ENCODE measurements at regions not wholly inside any gene's neighbourhood (a gene's known extent, or its start where the extent isn't known, plus 50 kb on each side); places are given as distances from the start of the nearest gene placed in this dataset.

GRCh38 chr2:189370719-189371118 is 70.6 kb upstream of the WDR75 start:
- no peaks in the 10 kb centered on the region for H3K4me1 ChIP-seq (ENCODE audit: control insufficient read depth in 2 of 2, insufficient read depth in 2 of 2, low read length in 1 of 2)
- H3K9me3 ChIP-seq (ENCODE audit: control insufficient read depth in 2 of 2, insufficient read depth in 1 of 2, low read depth in 1 of 2, low read length in 1 of 2) = no peaks in the 10 kb centered on the region
- WGBS, 2 donors = 61 to 72% methylated on average over 3 of the region's 3 CpGs
- no peak overlapping the region for H3K4me3 ChIP-seq (ENCODE audit: low read depth in 1 of 2, low read length in 2 of 2)
- no peak overlapping the region for H3K27ac ChIP-seq (ENCODE audit: low read depth in 2 of 2, low read length in 1 of 2)
- H3K36me3 ChIP-seq (ENCODE audit: control insufficient read depth in 2 of 2, insufficient read depth in 2 of 2, low read length in 1 of 2) = no peaks in the 10 kb centered on the region
- H3K27me3 ChIP-seq (ENCODE audit: control insufficient read depth in 1 of 2, insufficient read depth in 2 of 2, low read length in 2 of 2) = no peaks in the 10 kb centered on the region

GRCh38 chr2:189372688-189373257 is 68.5 kb upstream of the WDR75 start:
- no peak overlapping the region for H3K4me3 ChIP-seq (ENCODE audit: low read depth in 1 of 2, low read length in 2 of 2)
- WGBS, 2 donors = 34 to 59% methylated on average over 1 of the region's 1 CpG
- H3K9me3 ChIP-seq (ENCODE audit: control insufficient read depth in 2 of 2, insufficient read depth in 1 of 2, low read depth in 1 of 2, low read length in 1 of 2) = no peaks in the 10 kb centered on the region
- no peaks in the 10 kb centered on the region for H3K36me3 ChIP-seq (ENCODE audit: control insufficient read depth in 2 of 2, insufficient read depth in 2 of 2, low read length in 1 of 2)
- H3K4me1 ChIP-seq (ENCODE audit: control insufficient read depth in 2 of 2, insufficient read depth in 2 of 2, low read length in 1 of 2) = no peaks in the 10 kb centered on the region
- no peak overlapping the region for H3K27ac ChIP-seq (ENCODE audit: low read depth in 2 of 2, low read length in 1 of 2)
- H3K27me3 ChIP-seq (ENCODE audit: control insufficient read depth in 1 of 2, insufficient read depth in 2 of 2, low read length in 2 of 2) = no peaks in the 10 kb centered on the region

GRCh38 chr2:189374481-189374880 is 66.8 kb upstream of the WDR75 start:
- Histone ChIP-seq H3K27me3 (ENCODE audit: control insufficient read depth in 1 of 2, insufficient read depth in 2 of 2, low read length in 2 of 2) (no peaks in the 10 kb centered on the region), H3K4me3 (ENCODE audit: low read depth in 1 of 2, low read length in 2 of 2) (no peak overlapping the region), H3K36me3 (ENCODE audit: control insufficient read depth in 2 of 2, insufficient read depth in 2 of 2, low read length in 1 of 2) (no peaks in the 10 kb centered on the region), H3K4me1 (ENCODE audit: control insufficient read depth in 2 of 2, insufficient read depth in 2 of 2, low read length in 1 of 2) (no peaks in the 10 kb centered on the region), H3K27ac (ENCODE audit: low read depth in 2 of 2, low read length in 1 of 2) (no peak overlapping the region), H3K9me3 (ENCODE audit: control insufficient read depth in 2 of 2, insufficient read depth in 1 of 2, low read depth in 1 of 2, low read length in 1 of 2) (no peaks in the 10 kb centered on the region)

- Histone ChIP-seq H3K4me3 (ENCODE audit: low read depth in 1 of 2, low read length in 2 of 2) (no peak overlapping the region), H3K36me3 (ENCODE audit: control insufficient read depth in 2 of 2, insufficient read depth in 2 of 2, low read length in 1 of 2) (no peaks in the 10 kb centered on the region), H3K4me1 (ENCODE audit: control insufficient read depth in 2 of 2, insufficient read depth in 2 of 2, low read length in 1 of 2) (no peaks in the 10 kb centered on the region), H3K27me3 (ENCODE audit: control insufficient read depth in 1 of 2, insufficient read depth in 2 of 2, low read length in 2 of 2) (no peaks in the 10 kb centered on the region), H3K9me3 (ENCODE audit: control insufficient read depth in 2 of 2, insufficient read depth in 1 of 2, low read depth in 1 of 2, low read length in 1 of 2) (no peaks in the 10 kb centered on the region), H3K27ac (ENCODE audit: low read depth in 2 of 2, low read length in 1 of 2) (no peak overlapping the region)
These were observed 65.4 kb upstream of the WDR75 start for GRCh38 chr2:189375842-189376241.

- Histone ChIP-seq H3K36me3 (ENCODE audit: control insufficient read depth in 2 of 2, insufficient read depth in 2 of 2, low read length in 1 of 2) (no peaks in the 10 kb centered on the region), H3K4me1 (ENCODE audit: control insufficient read depth in 2 of 2, insufficient read depth in 2 of 2, low read length in 1 of 2) (no peaks in the 10 kb centered on the region), H3K27me3 (ENCODE audit: control insufficient read depth in 1 of 2, insufficient read depth in 2 of 2, low read length in 2 of 2) (no peaks in the 10 kb centered on the region), H3K4me3 (ENCODE audit: low read depth in 1 of 2, low read length in 2 of 2) (no peak overlapping the region), H3K9me3 (ENCODE audit: control insufficient read depth in 2 of 2, insufficient read depth in 1 of 2, low read depth in 1 of 2, low read length in 1 of 2) (no peaks in the 10 kb centered on the region), H3K27ac (ENCODE audit: low read depth in 2 of 2, low read length in 1 of 2) (no peak overlapping the region)
- WGBS, 2 donors = 34 to 46% methylated on average over 2 of the region's 2 CpGs
These were observed 62.0 kb upstream of the WDR75 start for GRCh38 chr2:189379287-189379630.

- no peak overlapping the region for H3K4me3 ChIP-seq (ENCODE audit: low read depth in 1 of 2, low read length in 2 of 2)
- H3K4me1 ChIP-seq (ENCODE audit: control insufficient read depth in 2 of 2, insufficient read depth in 2 of 2, low read length in 1 of 2) = no peaks in the 10 kb centered on the region
- 60 to 73% methylated on average over 1 of the region's 1 CpG for WGBS, 2 donors
- H3K9me3 ChIP-seq (ENCODE audit: control insufficient read depth in 2 of 2, insufficient read depth in 1 of 2, low read depth in 1 of 2, low read length in 1 of 2) = no peaks in the 10 kb centered on the region
- H3K27me3 ChIP-seq (ENCODE audit: control insufficient read depth in 1 of 2, insufficient read depth in 2 of 2, low read length in 2 of 2) = no peaks in the 10 kb centered on the region
- no peak overlapping the region for H3K27ac ChIP-seq (ENCODE audit: low read depth in 2 of 2, low read length in 1 of 2)
- H3K36me3 ChIP-seq (ENCODE audit: control insufficient read depth in 2 of 2, insufficient read depth in 2 of 2, low read length in 1 of 2) = no peaks in the 10 kb centered on the region
These were observed 61.5 kb upstream of the WDR75 start for GRCh38 chr2:189379731-189380261.

GRCh38 chr2:189382668-189383067 is 58.6 kb upstream of the WDR75 start:
- H3K4me3 ChIP-seq (ENCODE audit: low read depth in 1 of 2, low read length in 2 of 2) = no peak overlapping the region
- no peaks in the 10 kb centered on the region for H3K27me3 ChIP-seq (ENCODE audit: control insufficient read depth in 1 of 2, insufficient read depth in 2 of 2, low read length in 2 of 2)
- H3K36me3 ChIP-seq (ENCODE audit: control insufficient read depth in 2 of 2, insufficient read depth in 2 of 2, low read length in 1 of 2) = no peaks in the 10 kb centered on the region
- no peaks in the 10 kb centered on the region for H3K4me1 ChIP-seq (ENCODE audit: control insufficient read depth in 2 of 2, insufficient read depth in 2 of 2, low read length in 1 of 2)
- no peak overlapping the region for H3K27ac ChIP-seq (ENCODE audit: low read depth in 2 of 2, low read length in 1 of 2)
- no peaks in the 10 kb centered on the region for H3K9me3 ChIP-seq (ENCODE audit: control insufficient read depth in 2 of 2, insufficient read depth in 1 of 2, low read depth in 1 of 2, low read length in 1 of 2)

GRCh38 chr2:189386741-189387140 is 54.5 kb upstream of the WDR75 start:
- WGBS, 2 donors = 87% methylated on average over 3 of the region's 3 CpGs
- no peaks in the 10 kb centered on the region for H3K27me3 ChIP-seq (ENCODE audit: control insufficient read depth in 1 of 2, insufficient read depth in 2 of 2, low read length in 2 of 2)
- H3K4me3 ChIP-seq (ENCODE audit: low read depth in 1 of 2, low read length in 2 of 2) = no peak overlapping the region
- H3K4me1 ChIP-seq (ENCODE audit: control insufficient read depth in 2 of 2, insufficient read depth in 2 of 2, low read length in 1 of 2) = no peaks in the 10 kb centered on the region
- H3K27ac ChIP-seq (ENCODE audit: low read depth in 2 of 2, low read length in 1 of 2) = no peak overlapping the region
- H3K9me3 ChIP-seq (ENCODE audit: control insufficient read depth in 2 of 2, insufficient read depth in 1 of 2, low read depth in 1 of 2, low read length in 1 of 2) = no peaks in the 10 kb centered on the region
- H3K36me3 ChIP-seq (ENCODE audit: control insufficient read depth in 2 of 2, insufficient read depth in 2 of 2, low read length in 1 of 2) = no peaks in the 10 kb centered on the region

DNA sequence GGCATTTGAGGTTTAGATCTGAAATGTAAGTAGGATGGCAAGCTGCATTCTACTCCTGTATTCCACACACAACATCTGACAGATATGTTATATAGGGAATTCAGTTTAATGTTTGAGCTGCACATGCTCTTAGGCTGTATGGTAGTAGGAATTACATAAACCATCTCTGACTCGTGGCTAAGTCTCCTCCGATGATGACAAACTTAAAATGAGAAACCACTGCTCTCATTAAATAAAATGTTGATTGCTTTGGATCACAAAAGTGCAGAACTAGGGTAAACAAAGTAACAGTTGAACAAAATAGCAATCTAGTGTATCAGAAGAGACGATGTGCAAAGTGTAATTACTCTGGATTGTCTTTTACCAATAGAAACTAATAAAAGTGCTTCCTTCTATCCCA is 50.1 kb upstream of the WDR75 start:
- Histone ChIP-seq H3K36me3 (ENCODE audit: control insufficient read depth in 2 of 2, insufficient read depth in 2 of 2, low read length in 1 of 2) (no peaks in the 10 kb centered on the region), H3K4me3 (ENCODE audit: low read depth in 1 of 2, low read length in 2 of 2) (no peak overlapping the region), H3K27me3 (ENCODE audit: control insufficient read depth in 1 of 2, insufficient read depth in 2 of 2, low read length in 2 of 2) (no peaks in the 10 kb centered on the region), H3K27ac (ENCODE audit: low read depth in 2 of 2, low read length in 1 of 2) (no peak overlapping the region), H3K4me1 (ENCODE audit: control insufficient read depth in 2 of 2, insufficient read depth in 2 of 2, low read length in 1 of 2) (no peaks in the 10 kb centered on the region), H3K9me3 (ENCODE audit: control insufficient read depth in 2 of 2, insufficient read depth in 1 of 2, low read depth in 1 of 2, low read length in 1 of 2) (no peaks in the 10 kb centered on the region)
- 65 to 75% methylated on average over 3 of the region's 3 CpGs for WGBS, 2 donors

Data from esophagus (tissue), 2 donors.